Endothelial cell of umbilical vein (primary cell): ENCODE measurements at regions not wholly inside any gene's neighbourhood (a gene's known extent, or its start where the extent isn't known, plus 50 kb on each side); places are given as distances from the start of the nearest gene placed in this dataset.

Experiments used
- BruUV-seq: library from RNA; stranded (reverse); fragments of 400-500 nt; replicated peaks from 2 replicates; lab custom pipeline; 2021; lab: Mats Ljungman, UMichigan
- CTCF ChIA-PET: fragments of 300-600, 350-600 bp; sonication (Branson Sonifier 250); formaldehyde crosslinking; loops from one replicate; lab custom pipeline; 2021; ENCODE audit warnings: antibody characterized with exemption, inconsistent platforms; lab: Charles Lee
- POLR2A ChIA-PET: fragments of 300-600, 350-600 bp; sonication (Branson Sonifier 250); formaldehyde crosslinking; loops from one replicate; lab custom pipeline; 2021; ENCODE audit warnings: antibody characterized with exemption, inconsistent platforms; lab: Charles Lee
- DNase-seq: peaks from one replicate; pipeline ENCODE4 v3.0.0-alpha.2; 2011; ENCODE audit warnings: low read depth, low spot score
- FAIRE-seq: peaks from 2 replicates; lab custom pipeline; 2011; peaks lifted over from hg19 to GRCh38; lab: Jason Lieb, UNC
- H2AFZ ChIP-seq: 2 replicates; pipeline ENCODE4 v1.6.0; 2012; ENCODE audit warnings: low read depth, low read length, control low read depth, inconsistent platforms
- H3K27ac ChIP-seq: 2 replicates; pipeline ENCODE4 v1.5.1; 2011; ENCODE audit warnings: low read depth, mild to moderate bottlenecking, control low read depth, low read length, moderate library complexity; ENCODE audit not compliant: insufficient read depth
- H3K27me3 ChIP-seq, 2 experiments: 2 replicates each; pipeline versions ENCODE4 v1.6.0 to v1.6.1; 2011; ENCODE audit warnings: low read length in 2 of 2, mixed read lengths in 1 of 2; ENCODE audit not compliant: control insufficient read depth in 2 of 2, insufficient read depth in 2 of 2
- H3K36me3 ChIP-seq, 2 experiments: 2 replicates in 1 of 2; 3 replicates in 1 of 2; pipeline ENCODE4 v1.5.1; 2011; ENCODE audit warnings: low read length in 2 of 2, mild to moderate bottlenecking in 1 of 2, moderate library complexity in 1 of 2; ENCODE audit not compliant: control insufficient read depth in 2 of 2, insufficient read depth in 2 of 2; ENCODE audit errors: extremely low read depth in 1 of 2
- H3K4me1 ChIP-seq: 3 replicates; pipeline ENCODE4 v1.5.1; 2011; ENCODE audit warnings: mild to moderate bottlenecking, low read length; ENCODE audit not compliant: control insufficient read depth, insufficient read depth; ENCODE audit errors: extremely low read depth
- H3K4me2 ChIP-seq: 2 replicates; pipeline ENCODE4 v1.6.1; 2011; ENCODE audit warnings: low read length, control low read depth, mixed read lengths; ENCODE audit not compliant: insufficient read depth
- H3K4me3 ChIP-seq, 3 experiments: fragments of 200-600 bp in 1 of 3; sonication (generic), shearing (Covaris generic) in 1 of 3; replicated peaks in 1 of 3; 2 replicates each; pipeline ENCODE4 v1.5.1; 2011 to 2016; ENCODE audit warnings: control low read depth in 3 of 3, low read length in 3 of 3, mild to moderate bottlenecking in 2 of 3, inconsistent platforms in 1 of 3, low read depth in 1 of 3, moderate library complexity in 1 of 3; ENCODE audit not compliant: insufficient read depth in 1 of 3
- H3K79me2 ChIP-seq: 2 replicates; pipeline ENCODE4 v1.6.0; 2012; ENCODE audit warnings: low read length, inconsistent platforms; ENCODE audit not compliant: control insufficient read depth, insufficient read depth
- H3K9ac ChIP-seq: replicated peaks from 2 replicates; pipeline ENCODE3; 2011; ENCODE audit warnings: low read length, control low read depth; ENCODE audit not compliant: insufficient read depth; ENCODE audit errors: extremely low read depth
- H3K9me1 ChIP-seq: replicated peaks from 3 replicates; pipeline ENCODE4 v1.6.0; 2011; ENCODE audit warnings: mild to moderate bottlenecking, low read length; ENCODE audit not compliant: control insufficient read depth, insufficient read depth; ENCODE audit errors: extremely low read depth
- H3K9me3 ChIP-seq: replicated peaks from 2 replicates; pipeline ENCODE4 v1.5.1; 2012; ENCODE audit warnings: low read length, inconsistent platforms; ENCODE audit not compliant: control insufficient read depth, insufficient read depth
- H4K20me1 ChIP-seq: replicated peaks from 2 replicates; pipeline ENCODE3; 2011; ENCODE audit warnings: mild to moderate bottlenecking, low read length; ENCODE audit not compliant: control insufficient read depth, insufficient read depth; ENCODE audit errors: extremely low read depth
- CTCF ChIP-seq, 2 donors: IDR thresholded peaks; 1 replicate in 1 of 2; 2 replicates in 1 of 2; pipeline ENCODE4 v1.5.1; 2011; ENCODE audit warnings: low read length in 2 of 2, mild to moderate bottlenecking in 2 of 2, moderate library complexity in 2 of 2, control low read depth in 1 of 2, inconsistent platforms in 1 of 2, low read depth in 1 of 2; ENCODE audit not compliant: insufficient read depth in 1 of 2; ENCODE audit errors: extremely low read depth in 1 of 2
- EZH2 ChIP-seq: IDR thresholded peaks from 2 replicates; pipeline ENCODE4 v1.6.1; 2012; ENCODE audit warnings: borderline replicate concordance, low read depth, mild to moderate bottlenecking, moderate library complexity, low read length, inconsistent platforms; ENCODE audit not compliant: severe bottlenecking
- FOS ChIP-seq: IDR thresholded peaks from 2 replicates; pipeline ENCODE4 v1.6.1; 2011; ENCODE audit warnings: mild to moderate bottlenecking, low read length, moderate library complexity, borderline replicate concordance; ENCODE audit not compliant: insufficient read depth
- GATA2 ChIP-seq: IDR thresholded peaks from 2 replicates; pipeline ENCODE4 v1.7.0; 2011; ENCODE audit warnings: low read depth, mild to moderate bottlenecking, moderate library complexity, mixed read lengths, low read length; ENCODE audit not compliant: insufficient read length, insufficient read depth
- JUN ChIP-seq: IDR thresholded peaks from 2 replicates; pipeline ENCODE4 v1.6.1; 2011; ENCODE audit warnings: borderline replicate concordance, low read depth; ENCODE audit not compliant: insufficient read length, insufficient read depth
- MAX ChIP-seq: IDR thresholded peaks from 2 replicates; pipeline ENCODE4 v1.6.1; 2011; ENCODE audit not compliant: insufficient read depth, insufficient read length
- MYC ChIP-seq: IDR thresholded peaks from one replicate; pipeline ENCODE4 v1.6.1; 2011; ENCODE audit warnings: mild to moderate bottlenecking, low read depth, low read length
- POLR2A ChIP-seq: IDR thresholded peaks from 2 replicates; pipeline ENCODE4 v1.6.1; 2012; ENCODE audit warnings: low read depth, mild to moderate bottlenecking, control low read depth, low read length
- POLR2AphosphoS5 ChIP-seq: IDR thresholded peaks from 2 replicates; pipeline ENCODE4 v1.6.1; 2012; ENCODE audit warnings: low read depth, mild to moderate bottlenecking, control low read depth, low read length, moderate library complexity; ENCODE audit not compliant: insufficient read depth
- dilution Hi-C: fragments of 300-500 bp; cut with MboI; formaldehyde crosslinking; loops from one replicate; pipeline ENCODE4 v1.15.0; 2019; ENCODE audit warnings: low sequenced_read_pairs; ENCODE audit not compliant: extremely low pct_ligation_motif_present
- intact Hi-C: fragments of 100-400 bp; cut with micrococcal nuclease; formaldehyde crosslinking; loops from one replicate; pipeline ENCODE4 v1.10.0; 2022

GRCh38 chr15:93837450-93837849, 393.9 kb upstream of the MCTP2 start:
- no peak for FAIRE-seq
- BruUV-seq, result no TSS peak
- Histone ChIP-seq H3K36me3 (no peaks in the 10 kb centered on the region), H3K9ac (no peak overlapping the region), H3K9me1 (no peaks in the 10 kb centered on the region), H3K27ac (no peak overlapping the region), H3K4me3 (no peak overlapping the region), H3K79me2 (no peaks in the 10 kb centered on the region), H3K27me3 (no peaks in the 10 kb centered on the region), H3K4me1 (no peaks in the 10 kb centered on the region), H3K9me3 (peaks cover 2% of the 10 kb centered on the region), H4K20me1 (no peaks in the 10 kb centered on the region), H3K4me2 (no peak overlapping the region), H2AFZ (no peak overlapping the region)
- intact Hi-C loops, result no loop called here
- TF ChIP-seq MYC, result no peak
- TF ChIP-seq EZH2, result no peak
- no peak for TF ChIP-seq POLR2AphosphoS5
- no peak for TF ChIP-seq POLR2A
- no peak for TF ChIP-seq JUN
- no peak for TF ChIP-seq GATA2
- no peak for TF ChIP-seq MAX
- TF ChIP-seq CTCF (IDR thresholded peaks at IDR 0.05; ENCODE audit: extremely low read depth in 1 of 2, insufficient read depth in 1 of 2, low read depth in 1 of 2, low read length in 2 of 2), result no peak
- no peak for TF ChIP-seq FOS
- POLR2A ChIA-PET, result no interaction called here
- CTCF ChIA-PET, result no interaction called here
- DNase-seq, result no peak
- dilution Hi-C loops, result no loop called here
